GM18505 (cell line): ENCODE measurements at regions not wholly inside any gene's neighbourhood (a gene's known extent, or its start where the extent isn't known, plus 50 kb on each side); places are given as distances from the start of the nearest gene placed in this dataset.

Experiments
- ATAC-seq: cut with Tn5 transposase; IDR thresholded peaks from one replicate; pipeline ENCODE4 v1.9.1; 2021; ENCODE audit not compliant: unreplicated experiment
- POLR2A ChIP-seq: IDR thresholded peaks from 4 replicates; pipeline ENCODE4 v1.6.1; 2011; ENCODE audit warnings: borderline replicate concordance; ENCODE audit not compliant: insufficient read depth, insufficient read length; ENCODE audit errors: extremely low read depth

GRCh38 chr3:187989575-187990153 is 164.3 kb upstream of the LPP start:
- no peak for ATAC-seq
- TF ChIP-seq POLR2A, result no peak

GRCh38 chr3:187992609-187993008 is 161.3 kb upstream of the LPP start:
- TF ChIP-seq POLR2A, result no peak
- ATAC-seq, result no peak

DNA sequence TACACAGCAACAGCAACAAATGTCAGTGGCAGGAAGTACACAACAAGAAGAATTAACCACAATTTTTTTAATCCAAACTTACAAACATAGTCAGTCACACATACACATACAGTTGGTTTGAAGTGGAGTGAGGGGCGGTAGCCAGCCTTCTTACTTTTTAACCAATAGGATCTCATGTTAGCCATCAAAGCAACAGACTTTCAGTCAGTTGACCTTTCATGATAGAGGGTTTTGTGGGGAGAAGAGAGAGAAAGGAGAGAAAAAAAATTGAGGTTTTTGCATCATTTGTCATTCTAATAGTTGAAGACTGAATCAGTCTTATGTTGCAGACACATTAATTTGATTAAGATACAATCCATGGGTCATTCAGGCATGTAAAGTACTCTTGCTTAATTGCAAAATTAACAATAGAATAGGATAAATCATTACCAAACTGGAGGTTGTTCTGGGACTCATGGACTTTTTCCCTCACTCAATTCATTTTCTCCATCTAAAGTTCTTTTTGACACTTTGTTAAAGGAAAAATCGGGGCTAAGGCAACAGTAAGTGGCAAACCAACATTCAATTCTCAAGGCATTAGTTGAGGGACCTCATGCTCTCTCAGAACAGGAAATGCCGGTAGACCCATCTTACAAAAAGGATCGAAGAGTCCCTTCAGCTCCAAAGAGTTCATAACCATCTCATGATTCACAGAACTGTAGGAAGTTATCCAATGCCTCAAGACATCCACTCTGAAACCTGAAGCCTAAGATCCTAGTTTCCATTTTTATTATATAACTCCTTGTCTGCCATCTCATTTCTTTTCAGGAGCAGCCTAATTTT is 159.5 kb upstream of the LPP start:
- no peak for TF ChIP-seq POLR2A
- ATAC-seq, result no peak

DNA sequence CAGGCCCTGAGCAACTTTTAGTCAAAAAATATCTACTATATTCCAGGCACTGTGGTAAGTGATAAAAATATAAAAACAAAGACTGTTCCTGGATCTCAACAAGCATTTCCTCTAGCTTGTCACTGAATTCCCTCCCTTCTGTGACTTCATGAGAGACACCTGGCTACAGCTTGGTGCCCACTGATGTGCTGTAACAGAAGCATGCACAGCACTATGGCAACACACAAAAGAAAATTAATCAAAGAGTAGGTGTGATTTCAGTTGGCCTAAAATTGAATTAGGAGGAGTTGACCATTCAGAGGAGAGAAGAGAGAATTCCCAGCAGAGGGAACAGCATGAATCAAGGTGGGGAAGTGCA is 158.9 kb upstream of the LPP start:
- no peak for TF ChIP-seq POLR2A
- ATAC-seq, result no peak

DNA sequence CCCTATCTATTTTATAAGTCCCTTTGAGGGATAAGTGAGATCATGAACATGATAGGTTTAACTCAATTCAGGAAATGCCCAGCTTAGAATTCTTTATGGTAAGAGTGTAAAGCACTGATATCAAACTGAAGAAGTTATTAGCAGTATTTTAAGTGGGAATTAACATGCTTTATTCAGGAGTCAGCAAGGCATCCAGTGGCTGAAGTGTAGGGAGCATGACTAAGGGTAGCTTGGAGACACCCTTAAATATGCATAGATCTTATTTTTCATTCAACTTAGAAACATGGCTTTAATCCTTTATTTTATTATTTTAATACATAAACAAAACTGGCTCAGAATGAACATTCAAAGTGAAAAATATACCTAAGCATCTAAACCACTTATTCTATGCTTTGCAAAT is 158.3 kb upstream of the LPP start:
- no peak for TF ChIP-seq POLR2A
- ATAC-seq, result no peak

DNA sequence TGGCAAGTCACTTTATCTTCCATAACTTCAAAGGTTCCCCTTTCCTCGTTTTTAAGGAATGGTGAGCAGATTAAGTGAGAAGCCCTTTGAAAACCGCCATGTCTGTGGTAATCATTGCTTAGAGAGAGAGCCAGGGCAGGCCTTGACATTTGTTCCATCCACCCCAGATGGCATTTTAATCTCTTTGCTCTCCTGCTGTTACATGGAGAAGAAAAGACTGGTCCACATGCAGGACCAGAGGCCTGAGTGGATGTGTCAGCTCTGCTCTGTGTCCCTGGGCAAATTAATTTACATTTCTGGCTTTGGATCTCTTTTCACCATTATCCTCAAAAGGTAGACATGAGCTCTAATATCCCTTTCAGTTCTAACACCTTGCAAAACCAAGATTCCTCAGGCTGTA is 157.3 kb upstream of the LPP start:
- TF ChIP-seq POLR2A, result no peak
- ATAC-seq, result no peak

- ATAC-seq, result no peak
- no peak for TF ChIP-seq POLR2A
Measured at GRCh38 chr3:187997490-187997889, 156.5 kb upstream of the LPP start.

DNA sequence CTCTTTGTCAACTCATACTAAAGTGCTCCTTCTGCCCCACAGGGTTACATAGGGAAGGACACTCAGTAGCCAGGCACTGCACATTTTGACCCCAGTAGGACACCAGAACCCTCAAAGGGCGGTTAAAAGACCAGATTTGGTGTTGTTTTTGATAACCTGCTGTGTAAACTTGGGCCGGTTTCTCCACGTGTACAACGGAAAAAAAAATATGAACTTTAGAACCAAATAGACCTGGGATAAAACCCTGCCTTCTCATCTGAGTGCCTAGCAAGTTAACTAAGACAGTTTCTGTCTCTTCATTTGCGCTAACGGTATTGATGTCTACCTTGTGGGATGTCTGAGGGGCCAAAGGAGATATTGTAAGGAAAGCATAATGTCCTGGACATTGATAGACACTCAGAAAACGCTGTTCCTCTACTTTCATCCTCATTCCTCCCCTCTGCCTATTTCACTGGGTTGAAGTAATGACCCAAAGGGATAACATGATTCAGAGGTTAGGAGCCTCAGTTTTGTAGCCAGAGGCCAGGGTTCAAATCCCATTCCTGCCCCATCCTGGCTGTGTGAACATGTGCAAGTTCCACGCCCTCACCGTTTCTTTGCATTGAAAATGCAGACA is 155.9 kb upstream of the LPP start:
- TF ChIP-seq POLR2A, result no peak
- ATAC-seq, result no peak

- TF ChIP-seq POLR2A, result no peak
- ATAC-seq, result no peak
Measured at GRCh38 chr3:187998611-187999010, 155.3 kb upstream of the LPP start.

DNA sequence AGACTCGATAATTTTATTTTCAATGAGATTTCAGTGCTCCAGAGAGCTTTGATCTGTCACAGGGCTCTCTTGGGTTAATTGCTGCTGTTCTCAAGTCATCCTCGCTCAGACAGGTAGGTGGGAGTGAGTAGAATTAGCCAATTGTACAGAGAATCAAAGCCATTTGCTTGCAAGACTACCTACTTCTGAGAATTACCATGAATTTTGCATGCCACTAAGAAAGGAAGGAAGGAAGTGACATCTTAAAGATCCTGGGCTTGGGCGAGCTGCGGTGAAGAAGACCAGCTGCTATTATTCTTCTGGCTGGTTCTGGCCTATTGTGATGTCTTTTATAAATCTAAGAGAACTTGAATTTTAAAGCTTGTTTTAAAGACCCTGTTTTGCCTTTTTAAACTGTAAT is 154.1 kb upstream of the LPP start:
- TF ChIP-seq POLR2A, result no peak
- ATAC-seq, result no peak

DNA sequence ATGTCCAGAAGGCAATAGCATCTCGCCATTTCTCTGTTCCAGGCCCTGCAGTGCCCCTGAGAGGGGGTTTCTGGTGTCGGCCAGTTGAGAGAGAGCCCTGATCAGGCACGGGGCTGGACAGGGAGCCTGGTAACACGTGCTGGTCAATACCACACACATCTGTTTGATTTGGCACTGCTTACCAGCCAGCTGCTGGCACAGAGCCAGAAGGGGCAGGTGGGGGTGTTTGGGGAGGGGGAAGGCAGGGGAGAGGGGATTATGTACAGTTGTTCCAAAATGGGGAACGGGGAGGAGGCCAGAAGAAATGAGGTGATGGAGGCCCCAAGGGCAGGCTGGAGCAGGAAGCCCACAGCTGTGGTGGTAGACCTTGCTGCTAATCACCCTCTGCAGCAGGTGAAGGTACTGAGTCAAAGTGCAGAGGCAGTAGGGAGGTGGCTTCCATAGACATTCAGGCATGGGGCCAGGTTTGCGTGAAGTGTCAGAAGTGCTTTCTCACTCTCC is 153.5 kb upstream of the LPP start:
- no peak for ATAC-seq
- no peak for TF ChIP-seq POLR2A

- no peak for TF ChIP-seq POLR2A
- no peak for ATAC-seq
Measured at GRCh38 chr3:188001093-188001492, 152.9 kb upstream of the LPP start.

DNA sequence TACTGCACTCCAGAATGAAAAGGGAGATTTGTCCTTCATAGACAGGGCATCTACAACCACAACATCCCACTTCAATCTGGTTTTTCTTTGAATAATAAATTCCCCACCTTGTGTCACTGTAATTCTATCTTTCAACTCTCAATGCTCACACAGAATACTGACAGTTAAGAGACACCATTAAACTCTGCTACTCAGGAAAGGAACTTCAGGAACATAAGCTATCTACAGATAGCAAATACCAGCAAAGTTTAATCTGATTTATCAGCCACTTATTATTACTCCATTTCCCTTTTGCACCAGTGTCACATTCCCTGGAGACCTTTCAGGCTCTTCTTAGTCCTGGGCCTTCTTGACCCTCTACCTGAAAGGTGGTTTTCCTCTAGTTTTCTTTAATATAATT is 152.0 kb upstream of the LPP start:
- TF ChIP-seq POLR2A, result no peak

GRCh38 chr3:188002626-188003138 is 151.3 kb upstream of the LPP start:
- no peak for TF ChIP-seq POLR2A
- ATAC-seq, result no peak

More for the DNA sequence above, 152.0 kb upstream of the LPP start:
- ATAC-seq, result no peak

- TF ChIP-seq POLR2A, result no peak
- ATAC-seq, result no peak
Measured at GRCh38 chr3:188003188-188004171, 150.5 kb upstream of the LPP start.
